Smooth muscle cell (in vitro differentiated cells): ENCODE measurements at regions not wholly inside any gene's neighbourhood (a gene's known extent, or its start where the extent isn't known, plus 50 kb on each side); places are given as distances from the start of the nearest gene placed in this dataset.

Experiments
- DNase-seq: peaks from one replicate; lab custom pipeline; 2025; ENCODE audit not compliant: unreplicated experiment; lab: John Stamatoyannopoulos, UW
- H2AFZ ChIP-seq: fragments of 200-600 bp; sonication (generic); 2 replicates; pipeline ENCODE4 v1.6.0; 2016; ENCODE audit warnings: antibody characterized with exemption, low read depth, mild to moderate bottlenecking
- H3F3A ChIP-seq: fragments of 200-600 bp; sonication (generic); 2 replicates; pipeline ENCODE4 v1.6.0; 2017; ENCODE audit warnings: antibody characterized with exemption, low read depth
- H3K27ac ChIP-seq: fragments of 200-600 bp; sonication (generic); 2 replicates; pipeline ENCODE4 v1.5.1; 2016; ENCODE audit warnings: low read depth, mild to moderate bottlenecking
- H3K27me3 ChIP-seq: fragments of 200-600 bp; sonication (generic); 2 replicates; pipeline ENCODE4 v1.6.1; 2016; ENCODE audit warnings: low read depth, mild to moderate bottlenecking
- H3K36me3 ChIP-seq: fragments of 200-600 bp; sonication (generic); 2 replicates; pipeline ENCODE4 v1.5.1; 2016; ENCODE audit warnings: low read depth
- H3K4me1 ChIP-seq: fragments of 200-600 bp; sonication (generic); 2 replicates; pipeline ENCODE4 v1.5.1; 2016; ENCODE audit warnings: low read depth
- H3K4me2 ChIP-seq: fragments of 200-600 bp; sonication (generic); 2 replicates; pipeline ENCODE4 v1.6.0; 2016; ENCODE audit warnings: mild to moderate bottlenecking
- H3K4me3 ChIP-seq: fragments of 200-600 bp; sonication (generic); 2 replicates; pipeline ENCODE4 v1.5.1; 2016; ENCODE audit warnings: mild to moderate bottlenecking
- H3K79me2 ChIP-seq: fragments of 200-600 bp; sonication (generic); 2 replicates; pipeline ENCODE4 v1.6.0; 2016; ENCODE audit warnings: low read depth, mild to moderate bottlenecking
- H3K9ac ChIP-seq: fragments of 200-600 bp; sonication (generic); 2 replicates; pipeline ENCODE4 v1.6.0; 2016; ENCODE audit warnings: low read depth
- H3K9me3 ChIP-seq: fragments of 200-600 bp; sonication (generic); replicated peaks from 2 replicates; pipeline ENCODE4 v1.5.1; 2016; ENCODE audit warnings: low read depth
- H4K20me1 ChIP-seq: fragments of 200-600 bp; sonication (generic); 2 replicates; pipeline ENCODE4 v1.6.0; 2016; ENCODE audit warnings: low read depth
- WGBS: methylation state at CpG from one replicate; pipeline ENCODE4 v1.1.7; 2016; ENCODE audit warnings: low lambda C conversion rate; 5-methylcytosine and 5-hydroxymethylcytosine counted together
- TF ChIP-seq, protein P1 (sequence below): fragments of 200-600 bp; sonication (generic); IDR thresholded peaks from 2 replicates; pipeline ENCODE4 v1.5.1; 2017; ENCODE audit warnings: borderline replicate concordance, mild to moderate bottlenecking, antibody characterized with exemption; ENCODE audit not compliant: insufficient read depth, poor library complexity, severe bottlenecking

DNA sequence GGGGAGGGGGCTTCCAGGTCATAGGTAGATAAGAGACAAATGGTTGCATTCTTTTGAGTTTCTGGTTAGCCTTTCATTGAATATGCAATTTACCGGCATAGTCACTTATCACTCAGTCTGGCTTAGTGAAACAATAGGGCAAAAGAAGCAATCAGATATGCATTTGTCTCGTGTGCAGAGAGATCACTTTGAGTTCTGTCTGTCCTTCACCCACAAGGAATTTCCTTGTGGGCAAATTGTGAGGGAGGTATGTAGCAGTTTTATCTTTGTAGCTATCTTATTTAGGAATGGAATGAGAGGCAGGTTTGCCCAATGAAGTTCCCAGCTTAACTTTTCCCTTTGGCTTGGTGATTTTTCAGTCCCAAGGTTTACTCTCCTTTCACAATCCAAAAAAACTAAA is 116.1 kb downstream of the TUSC1 start:
- Histone ChIP-seq H2AFZ (no peak overlapping the region), H3K79me2 (no peaks in the 10 kb centered on the region), H3K4me2 (no peak overlapping the region), H3F3A (no peaks in the 10 kb centered on the region), H3K9ac (no peak overlapping the region), H3K4me3 (no peak overlapping the region), H3K4me1 (no peaks in the 10 kb centered on the region), H4K20me1 (no peaks in the 10 kb centered on the region), H3K9me3 (no peaks in the 10 kb centered on the region), H3K36me3 (no peaks in the 10 kb centered on the region), H3K27me3 (no peaks in the 10 kb centered on the region), H3K27ac (no peak overlapping the region)
- no peak for DNase-seq
- TF ChIP-seq, protein P1, sequence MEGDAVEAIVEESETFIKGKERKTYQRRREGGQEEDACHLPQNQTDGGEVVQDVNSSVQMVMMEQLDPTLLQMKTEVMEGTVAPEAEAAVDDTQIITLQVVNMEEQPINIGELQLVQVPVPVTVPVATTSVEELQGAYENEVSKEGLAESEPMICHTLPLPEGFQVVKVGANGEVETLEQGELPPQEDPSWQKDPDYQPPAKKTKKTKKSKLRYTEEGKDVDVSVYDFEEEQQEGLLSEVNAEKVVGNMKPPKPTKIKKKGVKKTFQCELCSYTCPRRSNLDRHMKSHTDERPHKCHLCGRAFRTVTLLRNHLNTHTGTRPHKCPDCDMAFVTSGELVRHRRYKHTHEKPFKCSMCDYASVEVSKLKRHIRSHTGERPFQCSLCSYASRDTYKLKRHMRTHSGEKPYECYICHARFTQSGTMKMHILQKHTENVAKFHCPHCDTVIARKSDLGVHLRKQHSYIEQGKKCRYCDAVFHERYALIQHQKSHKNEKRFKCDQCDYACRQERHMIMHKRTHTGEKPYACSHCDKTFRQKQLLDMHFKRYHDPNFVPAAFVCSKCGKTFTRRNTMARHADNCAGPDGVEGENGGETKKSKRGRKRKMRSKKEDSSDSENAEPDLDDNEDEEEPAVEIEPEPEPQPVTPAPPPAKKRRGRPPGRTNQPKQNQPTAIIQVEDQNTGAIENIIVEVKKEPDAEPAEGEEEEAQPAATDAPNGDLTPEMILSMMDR: no peak
- WGBS: 44% methylated on average over 2 of the region's 2 CpGs

DNA sequence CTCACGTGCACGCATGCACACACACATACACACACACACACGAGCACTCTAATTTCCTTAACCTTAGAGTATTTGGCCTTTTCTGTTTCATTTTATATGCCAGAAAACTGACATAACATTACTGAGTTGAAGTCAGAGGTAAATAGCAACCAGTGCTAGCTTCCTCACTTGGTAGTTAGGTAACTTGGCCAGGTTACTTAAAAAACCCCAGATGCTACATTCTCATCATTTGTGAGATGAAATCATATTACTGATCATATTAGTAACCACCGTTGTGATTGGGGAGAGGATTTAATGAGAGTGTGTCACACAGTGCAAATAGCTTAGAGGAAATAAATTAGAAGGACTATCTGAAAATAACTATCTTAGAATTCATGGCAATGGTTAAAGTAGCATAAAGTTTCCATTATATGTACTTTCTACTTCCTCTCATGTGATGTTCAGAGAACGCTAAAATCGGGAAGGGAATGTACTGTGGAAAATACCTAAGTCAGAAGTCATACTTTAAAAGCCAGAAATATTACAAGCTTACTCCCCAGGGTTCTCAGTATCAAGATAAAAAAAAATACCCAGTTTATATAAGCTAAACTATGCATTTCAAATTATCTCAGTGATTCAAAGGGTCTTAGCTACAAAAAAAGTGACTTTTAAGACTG is 120.5 kb downstream of the TUSC1 start:
- H3K4me2 ChIP-seq: no peak overlapping the region
- no peak overlapping the region for H3K9ac ChIP-seq
- DNase-seq: no peak
- H3K9me3 ChIP-seq: no peaks in the 10 kb centered on the region
- H3K27ac ChIP-seq: no peak overlapping the region
- no peaks in the 10 kb centered on the region for H4K20me1 ChIP-seq
- no peaks in the 10 kb centered on the region for H3K36me3 ChIP-seq
- TF ChIP-seq, protein P1: no peak
- no peaks in the 10 kb centered on the region for H3K79me2 ChIP-seq
- no peaks in the 10 kb centered on the region for H3K27me3 ChIP-seq
- H2AFZ ChIP-seq: no peak overlapping the region
- no peak overlapping the region for H3K4me3 ChIP-seq
- H3F3A ChIP-seq: no peaks in the 10 kb centered on the region
- H3K4me1 ChIP-seq: no peaks in the 10 kb centered on the region
- 72% methylated on average over 6 of the region's 6 CpGs for WGBS

DNA sequence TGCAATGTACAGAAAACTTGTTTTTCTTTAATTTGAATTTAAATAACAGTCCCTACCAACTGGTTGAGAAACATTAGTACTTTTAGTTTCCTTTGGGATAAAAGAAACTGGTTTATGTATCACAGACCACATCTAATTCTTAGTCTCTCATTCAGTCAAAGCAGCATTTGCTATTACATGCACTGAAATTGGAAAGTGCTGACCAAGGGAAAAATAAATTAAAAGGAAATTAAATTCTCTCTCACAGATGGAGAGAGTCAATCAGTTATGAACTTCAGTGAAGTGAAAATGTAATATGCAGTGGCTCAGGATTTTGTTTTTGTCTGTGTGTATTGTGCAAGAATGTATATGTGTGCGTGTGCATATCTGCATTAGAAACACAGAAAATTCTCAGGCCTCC is 121.7 kb downstream of the TUSC1 start:
- WGBS: 100% methylated on average over 1 of the region's 1 CpG
- Histone ChIP-seq H3K4me1 (no peaks in the 10 kb centered on the region), H3K79me2 (no peaks in the 10 kb centered on the region)

More for the DNA sequence above, 121.7 kb downstream of the TUSC1 start:
- DNase-seq: no peak
- no peak overlapping the region for H3K4me3 ChIP-seq
- H3F3A ChIP-seq: no peaks in the 10 kb centered on the region
- no peak overlapping the region for H3K9ac ChIP-seq
- H4K20me1 ChIP-seq: no peaks in the 10 kb centered on the region
- no peak overlapping the region for H3K4me2 ChIP-seq
- H3K27me3 ChIP-seq: no peaks in the 10 kb centered on the region
- no peak overlapping the region for H3K27ac ChIP-seq
- H3K9me3 ChIP-seq: no peaks in the 10 kb centered on the region
- no peaks in the 10 kb centered on the region for H3K36me3 ChIP-seq
- H2AFZ ChIP-seq: no peak overlapping the region
- TF ChIP-seq, protein P1: no peak
